GM18861 (cell line): ENCODE measurements at regions not wholly inside any gene's neighbourhood (a gene's known extent, or its start where the extent isn't known, plus 50 kb on each side); places are given as distances from the start of the nearest gene placed in this dataset.

Experiments used
- ATAC-seq: cut with Tn5 transposase; IDR thresholded peaks from one replicate; pipeline ENCODE4 v1.9.1; 2021; ENCODE audit not compliant: unreplicated experiment

GRCh38 chr6:139925894-139926641 lies 551.6 kb upstream of the CITED2 start:
- no peak for ATAC-seq

GRCh38 chr6:139923964-139924475 lies 549.6 kb upstream of the CITED2 start:
- no peak for ATAC-seq

GRCh38 chr6:139922236-139922635 lies 547.8 kb upstream of the CITED2 start:
- no peak for ATAC-seq

GRCh38 chr6:139920776-139921100 lies 546.3 kb upstream of the CITED2 start:
- no peak for ATAC-seq

GRCh38 chr6:139920027-139920775 lies 545.8 kb upstream of the CITED2 start:
- no peak for ATAC-seq

- ATAC-seq = no peak
These were observed 544.9 kb upstream of the CITED2 start for GRCh38 chr6:139919107-139920026.

- no peak for ATAC-seq
These were observed 543.6 kb upstream of the CITED2 start for GRCh38 chr6:139917951-139918630.

- no peak for ATAC-seq
These were observed 540.5 kb upstream of the CITED2 start for GRCh38 chr6:139914910-139915309.

GRCh38 chr6:139912735-139913400 lies 538.4 kb upstream of the CITED2 start:
- no peak for ATAC-seq

GRCh38 chr6:139909992-139910391 lies 535.5 kb upstream of the CITED2 start:
- ATAC-seq = no peak

- no peak for ATAC-seq
These were observed 531.1 kb upstream of the CITED2 start for GRCh38 chr6:139905404-139906052.

- no peak for ATAC-seq
These were observed 530.1 kb upstream of the CITED2 start for GRCh38 chr6:139904568-139904967.

- no peak for ATAC-seq
These were observed 529.7 kb upstream of the CITED2 start for GRCh38 chr6:139904158-139904533.

GRCh38 chr6:139903411-139904157 lies 529.1 kb upstream of the CITED2 start:
- peak; percentile 80 for ATAC-seq

GRCh38 chr6:139895205-139895793 lies 520.9 kb upstream of the CITED2 start:
- no peak for ATAC-seq

- ATAC-seq = no peak
These were observed 519.8 kb upstream of the CITED2 start for GRCh38 chr6:139894271-139894670.

- no peak for ATAC-seq
These were observed 517.0 kb upstream of the CITED2 start for GRCh38 chr6:139891471-139891870.

GRCh38 chr6:139888681-139889122 lies 514.3 kb upstream of the CITED2 start:
- no peak for ATAC-seq

- ATAC-seq = no peak
These were observed 512.8 kb upstream of the CITED2 start for GRCh38 chr6:139887275-139887674.
